Heart left ventricle (tissue), 13 donors: ENCODE measurements at regions not wholly inside any gene's neighbourhood (a gene's known extent, or its start where the extent isn't known, plus 50 kb on each side); places are given as distances from the start of the nearest gene placed in this dataset.

ENCODE experiments used
- CTCF ChIP-seq, 12 donors: fragments of 200-600 bp; sonication (generic) in 4 of 12; IDR thresholded peaks; one replicate each; pipeline versions ENCODE4 v1.5.0 to v1.8.0; 2018 to 2022; ENCODE audit warnings: antibody characterized with exemption in 12 of 12, mild to moderate bottlenecking in 5 of 12
- POLR2A ChIP-seq, 2 donors: fragments of 450-650 bp; IDR thresholded peaks; one replicate each; pipeline ENCODE4 v1.6.1; 2017; ENCODE audit warnings: antibody characterized with exemption in 2 of 2, mild to moderate bottlenecking in 2 of 2, moderate library complexity in 2 of 2
- donor health status: ischemic (EF 13 %, LVEDD 7.1; RV severe dilation, severe dysfunction).
- donor health status: DM: no; HTN: yes; CAD: no.
- donor health status: DM: no; HTN: no; CAD: no.
- donor health status: ischemic (EF 25% LVEDD 6.9; RV normal size, moderate dysfunction).
- donor health status: ischemic (EF 25% LVEDD 5.7; RV mildly dilated, moderate dysfunction).
- donor health status: ischemic (EF 35%, LVEDD 5.7; RV mildly dilated, moderate dysfunction).
- donor health status: nonischemic (EF 11% LVEDD 7.7; RV severe dilation, severe dysfunction).
- donor health status: DM: yes; HTN: yes; CAD: no.
- donor health status: PGD.
- donor health status: ischemic (EF 29% LVEDD 5.4; RV normal size, mild dysfunction).
- donor health status: nonischemic (EF 23%, LVEDD 6.1; RV moderate dilation, normal function).

- TF ChIP-seq CTCF (IDR thresholded peaks at IDR 0.05) (no peak), POLR2A (IDR thresholded peaks at IDR 0.05) (no peak)
Measured at GRCh38 chr14:101024686-101025085, 121.2 kb upstream of the RTL1 start.
